ENCODE measurements at regions not wholly inside any gene's neighbourhood (a gene's known extent, or its start where the extent isn't known, plus 50 kb on each side); places are given as distances from the start of the nearest gene placed in this dataset.

GRCh38 chr1:209213989-209214388 lies 369.5 kb upstream of the CAMK1G start:
- no peak overlapping the region for H3K4me3 ChIP-seq (ENCODE audit: low read depth in 1 of 5, low read length in 5 of 5)
- peaks cover 0 to 4% (median 0%) of the 10 kb centered on the region in 5 donors for H3K9me3 ChIP-seq (ENCODE audit: control insufficient read depth in 5 of 5, low read length in 5 of 5)
- no peaks in the 10 kb centered on the region for H3K36me3 ChIP-seq (ENCODE audit: control insufficient read depth in 5 of 5, insufficient read depth in 5 of 5, low read length in 5 of 5)
- no peaks in the 10 kb centered on the region for H3K4me1 ChIP-seq (ENCODE audit: control insufficient read depth in 5 of 5, insufficient read depth in 5 of 5, low read length in 5 of 5)
- H3K27ac ChIP-seq (ENCODE audit: low read depth, low read length), result no peak overlapping the region
- H3K27me3 ChIP-seq (ENCODE audit: control insufficient read depth in 5 of 5, insufficient read depth in 4 of 5, low read length in 5 of 5), result peaks cover 14 to 31% (median 17%) of the 10 kb centered on the region in 5 donors
- H3K9ac ChIP-seq (ENCODE audit: low read length in 5 of 5), result no peak overlapping the region

GRCh38 chr1:209215826-209216225 lies 367.7 kb upstream of the CAMK1G start:
- Histone ChIP-seq H3K36me3 (ENCODE audit: control insufficient read depth in 5 of 5, insufficient read depth in 5 of 5, low read length in 5 of 5) (no peaks in the 10 kb centered on the region), H3K4me3 (ENCODE audit: low read depth in 1 of 5, low read length in 5 of 5) (no peak overlapping the region), H3K27ac (ENCODE audit: low read depth, low read length) (no peak overlapping the region), H3K9ac (ENCODE audit: low read length in 5 of 5) (no peak overlapping the region), H3K4me1 (ENCODE audit: control insufficient read depth in 5 of 5, insufficient read depth in 5 of 5, low read length in 5 of 5) (no peaks in the 10 kb centered on the region), H3K9me3 (ENCODE audit: control insufficient read depth in 5 of 5, low read length in 5 of 5) (peaks cover 0 to 4% (median 0%) of the 10 kb centered on the region in 5 donors), H3K27me3 (ENCODE audit: control insufficient read depth in 5 of 5, insufficient read depth in 4 of 5, low read length in 5 of 5) (peaks cover 3 to 27% (median 9%) of the 10 kb centered on the region in 5 donors)

GRCh38 chr1:209218113-209218512 lies 365.4 kb upstream of the CAMK1G start:
- Histone ChIP-seq H3K27me3 (ENCODE audit: control insufficient read depth in 5 of 5, insufficient read depth in 4 of 5, low read length in 5 of 5) (peaks cover 0 to 9% (median 3%) of the 10 kb centered on the region in 5 donors), H3K4me1 (ENCODE audit: control insufficient read depth in 5 of 5, insufficient read depth in 5 of 5, low read length in 5 of 5) (no peaks in the 10 kb centered on the region), H3K9ac (ENCODE audit: low read length in 5 of 5) (no peak overlapping the region), H3K4me3 (ENCODE audit: low read depth in 1 of 5, low read length in 5 of 5) (no peak overlapping the region), H3K36me3 (ENCODE audit: control insufficient read depth in 5 of 5, insufficient read depth in 5 of 5, low read length in 5 of 5) (no peaks in the 10 kb centered on the region), H3K27ac (ENCODE audit: low read depth, low read length) (no peak overlapping the region), H3K9me3 (ENCODE audit: control insufficient read depth in 5 of 5, low read length in 5 of 5) (peaks cover 0 to 4% (median 0%) of the 10 kb centered on the region in 5 donors)

- Histone ChIP-seq H3K27ac (ENCODE audit: low read depth, low read length) (no peak overlapping the region), H3K9me3 (ENCODE audit: control insufficient read depth in 5 of 5, low read length in 5 of 5) (peaks cover 0 to 4% (median 0%) of the 10 kb centered on the region in 5 donors), H3K9ac (ENCODE audit: low read length in 5 of 5) (no peak overlapping the region), H3K27me3 (ENCODE audit: control insufficient read depth in 5 of 5, insufficient read depth in 4 of 5, low read length in 5 of 5) (peaks cover 0 to 9% (median 3%) of the 10 kb centered on the region in 5 donors), H3K36me3 (ENCODE audit: control insufficient read depth in 5 of 5, insufficient read depth in 5 of 5, low read length in 5 of 5) (no peaks in the 10 kb centered on the region), H3K4me1 (ENCODE audit: control insufficient read depth in 5 of 5, insufficient read depth in 5 of 5, low read length in 5 of 5) (no peaks in the 10 kb centered on the region), H3K4me3 (ENCODE audit: low read depth in 1 of 5, low read length in 5 of 5) (no peak overlapping the region)
Observed at GRCh38 chr1:209218981-209219380, 364.5 kb upstream of the CAMK1G start.

GRCh38 chr1:209219791-209220524 lies 363.6 kb upstream of the CAMK1G start:
- H3K4me3 ChIP-seq (ENCODE audit: low read depth in 1 of 5, low read length in 5 of 5), result no peak overlapping the region
- no peaks in the 10 kb centered on the region for H3K4me1 ChIP-seq (ENCODE audit: control insufficient read depth in 5 of 5, insufficient read depth in 5 of 5, low read length in 5 of 5)
- H3K27ac ChIP-seq (ENCODE audit: low read depth, low read length), result no peak overlapping the region
- peaks cover 0 to 4% (median 0%) of the 10 kb centered on the region in 5 donors for H3K9me3 ChIP-seq (ENCODE audit: control insufficient read depth in 5 of 5, low read length in 5 of 5)
- H3K27me3 ChIP-seq (ENCODE audit: control insufficient read depth in 5 of 5, insufficient read depth in 4 of 5, low read length in 5 of 5), result peaks cover 0 to 9% (median 3%) of the 10 kb centered on the region in 5 donors
- H3K36me3 ChIP-seq (ENCODE audit: control insufficient read depth in 5 of 5, insufficient read depth in 5 of 5, low read length in 5 of 5), result no peaks in the 10 kb centered on the region
- H3K9ac ChIP-seq (ENCODE audit: low read length in 5 of 5), result no peak overlapping the region

- H3K27me3 ChIP-seq (ENCODE audit: control insufficient read depth in 5 of 5, insufficient read depth in 4 of 5, low read length in 5 of 5), result no peaks in the 10 kb centered on the region
- H3K27ac ChIP-seq (ENCODE audit: low read depth, low read length), result no peak overlapping the region
- H3K9me3 ChIP-seq (ENCODE audit: control insufficient read depth in 5 of 5, low read length in 5 of 5), result no peaks in the 10 kb centered on the region
- no peak overlapping the region for H3K9ac ChIP-seq (ENCODE audit: low read length in 5 of 5)
- no peaks in the 10 kb centered on the region for H3K36me3 ChIP-seq (ENCODE audit: control insufficient read depth in 5 of 5, insufficient read depth in 5 of 5, low read length in 5 of 5)
- H3K4me3 ChIP-seq (ENCODE audit: low read depth in 1 of 5, low read length in 5 of 5), result no peak overlapping the region
- no peaks in the 10 kb centered on the region for H3K4me1 ChIP-seq (ENCODE audit: control insufficient read depth in 5 of 5, insufficient read depth in 5 of 5, low read length in 5 of 5)
Observed at GRCh38 chr1:209222826-209223225, 360.7 kb upstream of the CAMK1G start.

- Histone ChIP-seq H3K27ac (ENCODE audit: low read depth, low read length) (no peak overlapping the region), H3K4me1 (ENCODE audit: control insufficient read depth in 5 of 5, insufficient read depth in 5 of 5, low read length in 5 of 5) (no peaks in the 10 kb centered on the region), H3K9me3 (ENCODE audit: control insufficient read depth in 5 of 5, low read length in 5 of 5) (no peaks in the 10 kb centered on the region), H3K27me3 (ENCODE audit: control insufficient read depth in 5 of 5, insufficient read depth in 4 of 5, low read length in 5 of 5) (no peaks in the 10 kb centered on the region), H3K9ac (ENCODE audit: low read length in 5 of 5) (no peak overlapping the region), H3K4me3 (ENCODE audit: low read depth in 1 of 5, low read length in 5 of 5) (no peak overlapping the region), H3K36me3 (ENCODE audit: control insufficient read depth in 5 of 5, insufficient read depth in 5 of 5, low read length in 5 of 5) (no peaks in the 10 kb centered on the region)
Observed at GRCh38 chr1:209223791-209224190, 359.7 kb upstream of the CAMK1G start.

- no peak overlapping the region for H3K9ac ChIP-seq (ENCODE audit: low read length in 5 of 5)
- H3K4me3 ChIP-seq (ENCODE audit: low read depth in 1 of 5, low read length in 5 of 5), result no peak overlapping the region
- no peaks in the 10 kb centered on the region for H3K9me3 ChIP-seq (ENCODE audit: control insufficient read depth in 5 of 5, low read length in 5 of 5)
- H3K27me3 ChIP-seq (ENCODE audit: control insufficient read depth in 5 of 5, insufficient read depth in 4 of 5, low read length in 5 of 5), result peaks cover 0 to 4% (median 0%) of the 10 kb centered on the region in 5 donors
- H3K4me1 ChIP-seq (ENCODE audit: control insufficient read depth in 5 of 5, insufficient read depth in 5 of 5, low read length in 5 of 5), result no peaks in the 10 kb centered on the region
- no peaks in the 10 kb centered on the region for H3K36me3 ChIP-seq (ENCODE audit: control insufficient read depth in 5 of 5, insufficient read depth in 5 of 5, low read length in 5 of 5)
- no peak overlapping the region for H3K27ac ChIP-seq (ENCODE audit: low read depth, low read length)
Observed at GRCh38 chr1:209224886-209225285, 358.6 kb upstream of the CAMK1G start.

- H3K9me3 ChIP-seq (ENCODE audit: control insufficient read depth in 5 of 5, low read length in 5 of 5), result peaks cover 0 to 11% (median 6%) of the 10 kb centered on the region in 5 donors
- H3K27me3 ChIP-seq (ENCODE audit: control insufficient read depth in 5 of 5, insufficient read depth in 4 of 5, low read length in 5 of 5), result peaks cover 5 to 13% (median 6%) of the 10 kb centered on the region in 5 donors
- no peaks in the 10 kb centered on the region for H3K4me1 ChIP-seq (ENCODE audit: control insufficient read depth in 5 of 5, insufficient read depth in 5 of 5, low read length in 5 of 5)
- no peak overlapping the region for H3K27ac ChIP-seq (ENCODE audit: low read depth, low read length)
- no peak overlapping the region for H3K4me3 ChIP-seq (ENCODE audit: low read depth in 1 of 5, low read length in 5 of 5)
- no peak overlapping the region for H3K9ac ChIP-seq (ENCODE audit: low read length in 5 of 5)
- H3K36me3 ChIP-seq (ENCODE audit: control insufficient read depth in 5 of 5, insufficient read depth in 5 of 5, low read length in 5 of 5), result no peaks in the 10 kb centered on the region
Observed at GRCh38 chr1:209227171-209227570, 356.3 kb upstream of the CAMK1G start.

GRCh38 chr1:209227941-209228340 lies 355.6 kb upstream of the CAMK1G start:
- Histone ChIP-seq H3K27ac (ENCODE audit: low read depth, low read length) (no peak overlapping the region), H3K9ac (ENCODE audit: low read length in 5 of 5) (no peak overlapping the region), H3K4me1 (ENCODE audit: control insufficient read depth in 5 of 5, insufficient read depth in 5 of 5, low read length in 5 of 5) (no peaks in the 10 kb centered on the region), H3K36me3 (ENCODE audit: control insufficient read depth in 5 of 5, insufficient read depth in 5 of 5, low read length in 5 of 5) (no peaks in the 10 kb centered on the region), H3K4me3 (ENCODE audit: low read depth in 1 of 5, low read length in 5 of 5) (no peak overlapping the region), H3K27me3 (ENCODE audit: control insufficient read depth in 5 of 5, insufficient read depth in 4 of 5, low read length in 5 of 5) (peaks cover 5 to 17% (median 9%) of the 10 kb centered on the region in 5 donors), H3K9me3 (ENCODE audit: control insufficient read depth in 5 of 5, low read length in 5 of 5) (peaks cover 0 to 15% (median 6%) of the 10 kb centered on the region in 5 donors)
